GM23338 (cell line): ENCODE measurements at regions not wholly inside any gene's neighbourhood (a gene's known extent, or its start where the extent isn't known, plus 50 kb on each side); places are given as distances from the start of the nearest gene placed in this dataset.

Experiments used
- ATAC-seq: fragments of 200-7000 bp; cut with Tn5 transposase; 3 replicates; pipeline ENCODE4 v1.9.1; 2020
- DNase-seq: peaks from one replicate; pipeline ENCODE4 v3.0.0-alpha.2; 2015; ENCODE audit warnings: low spot score
- H2AFZ ChIP-seq: fragments of 200-600 bp; sonication (generic); 2 replicates; pipeline ENCODE4 v1.8.0; 2016; ENCODE audit warnings: antibody characterized with exemption, mild to moderate bottlenecking, moderate library complexity
- H3F3A ChIP-seq: fragments of 200-600 bp; sonication (generic); replicated peaks from 2 replicates; pipeline ENCODE4 v1.8.0; 2017; ENCODE audit warnings: antibody characterized with exemption, mixed run types, low read depth
- H3K27ac ChIP-seq: fragments of 200-600 bp; sonication (generic); 2 replicates; pipeline ENCODE4 v1.6.1; 2016; ENCODE audit warnings: low read depth
- H3K27me3 ChIP-seq: fragments of 200-600 bp; sonication (generic); 2 replicates; pipeline ENCODE4 v1.8.0; 2016; ENCODE audit warnings: mild to moderate bottlenecking, mixed run types, moderate library complexity; ENCODE audit not compliant: insufficient read depth
- H3K36me3 ChIP-seq: fragments of 200-600 bp; sonication (generic); 2 replicates; pipeline ENCODE4 v1.8.0; 2016; ENCODE audit warnings: mild to moderate bottlenecking; ENCODE audit not compliant: insufficient read depth
- H3K4me1 ChIP-seq: fragments of 200-600 bp; sonication (generic); 2 replicates; pipeline ENCODE4 v1.8.0; 2016; ENCODE audit warnings: mild to moderate bottlenecking, moderate library complexity; ENCODE audit not compliant: insufficient read depth
- H3K4me2 ChIP-seq: fragments of 200-600 bp; sonication (generic); 2 replicates; pipeline ENCODE4 v1.7.1; 2017; ENCODE audit warnings: mixed run types
- H3K4me3 ChIP-seq: fragments of 200-600 bp; sonication (generic); 2 replicates; pipeline ENCODE4 v1.6.1; 2016; ENCODE audit warnings: mixed run types
- H3K79me2 ChIP-seq: fragments of 200-600 bp; sonication (generic); replicated peaks from 2 replicates; pipeline ENCODE4 v1.8.0; 2017; ENCODE audit warnings: mild to moderate bottlenecking; ENCODE audit not compliant: insufficient read depth
- H3K9me2 ChIP-seq: fragments of 200-600 bp; sonication (generic); 2 replicates; pipeline ENCODE4 v1.8.0; 2017; ENCODE audit not compliant: insufficient read depth
- H4K20me1 ChIP-seq: fragments of 200-600 bp; sonication (generic); replicated peaks from 2 replicates; pipeline ENCODE4 v1.8.0; 2017; ENCODE audit warnings: mild to moderate bottlenecking; ENCODE audit not compliant: insufficient read depth
- H3K27ac Mint-ChIP-seq: 2 replicates; pipeline ENCODE4 v1.8.0; 2020; ENCODE audit warnings: inconsistent platforms, mild to moderate bottlenecking, moderate library complexity, mixed read lengths
- H3K27me3 Mint-ChIP-seq: 3 replicates; pipeline ENCODE4 v1.8.0; 2022; ENCODE audit warnings: low read depth, mild to moderate bottlenecking, moderate library complexity, mixed read lengths, inconsistent platforms; ENCODE audit not compliant: insufficient read depth, poor library complexity
- H3K36me3 Mint-ChIP-seq: 3 replicates; pipeline ENCODE4 v1.8.0; 2021; ENCODE audit warnings: low read depth, mild to moderate bottlenecking, inconsistent platforms, moderate library complexity, mixed read lengths
- H3K4me1 Mint-ChIP-seq: 3 replicates; pipeline ENCODE4 v1.8.0; 2020; ENCODE audit warnings: mild to moderate bottlenecking, inconsistent platforms, mixed read lengths
- H3K4me3 Mint-ChIP-seq: 3 replicates; pipeline ENCODE4 v1.8.0; 2021; ENCODE audit warnings: moderate library complexity, mild to moderate bottlenecking, inconsistent platforms, mixed read lengths
- H3K9me3 Mint-ChIP-seq: 3 replicates; pipeline ENCODE4 v1.8.0; 2020; ENCODE audit warnings: moderate library complexity, mild to moderate bottlenecking, inconsistent platforms, mixed read lengths
- CREB1 ChIP-seq: fragments of 250-450 bp; sonication (Bioruptor Pico); IDR thresholded peaks from 2 replicates; pipeline ENCODE4 v1.5.0; 2020; ENCODE audit warnings: low read depth, mild to moderate bottlenecking, moderate library complexity
- ETS1 ChIP-seq: IDR thresholded peaks from 2 replicates; pipeline ENCODE4 v1.6.1; 2016; ENCODE audit warnings: antibody characterized with exemption
- EZH2 ChIP-seq: fragments of 200-600 bp; sonication (generic); IDR thresholded peaks from one replicate; pipeline ENCODE4 v1.8.0; 2017; ENCODE audit warnings: antibody characterized with exemption, mild to moderate bottlenecking, low read depth; ENCODE audit not compliant: unreplicated experiment
- EZH2phosphoT487 ChIP-seq: fragments of 200-600 bp; sonication (generic); IDR thresholded peaks from one replicate; pipeline ENCODE4 v1.8.1; 2018; ENCODE audit warnings: antibody characterized with exemption; ENCODE audit not compliant: unreplicated experiment
- REST ChIP-seq: IDR thresholded peaks from one replicate; pipeline ENCODE4 v1.6.1; 2018; ENCODE audit warnings: antibody characterized with exemption; ENCODE audit not compliant: unreplicated experiment

- no peak for TF ChIP-seq REST
Measured at GRCh38 chr1:4298361-4299083, 355.9 kb upstream of the AJAP1 start (continued).

GRCh38 chr1:4301007-4301406 is 353.4 kb upstream of the AJAP1 start:
- no peak overlapping the region for H3K4me3 Mint-ChIP-seq
- H3K27me3 ChIP-seq, result no peaks in the 10 kb centered on the region
- no peaks in the 10 kb centered on the region for H3F3A ChIP-seq
- no peak overlapping the region for H3K4me2 ChIP-seq
- H3K27ac Mint-ChIP-seq, result no peak overlapping the region
- ATAC-seq (no peak), DNase-seq (no peak)
- no peaks in the 10 kb centered on the region for H3K4me1 Mint-ChIP-seq
- H3K79me2 ChIP-seq, result no peaks in the 10 kb centered on the region
- H3K4me3 ChIP-seq, result no peak overlapping the region
- peaks cover 10% of the 10 kb centered on the region for H3K27me3 Mint-ChIP-seq
- H3K9me3 Mint-ChIP-seq, result peaks cover 96% of the 10 kb centered on the region
- no peak overlapping the region for H3K27ac ChIP-seq
- no peaks in the 10 kb centered on the region for H4K20me1 ChIP-seq
- no peaks in the 10 kb centered on the region for H3K36me3 ChIP-seq
- no peak overlapping the region for H2AFZ ChIP-seq
- no peaks in the 10 kb centered on the region for H3K4me1 ChIP-seq
- H3K9me2 ChIP-seq, result no peaks in the 10 kb centered on the region
- H3K36me3 Mint-ChIP-seq, result peaks cover 53% of the 10 kb centered on the region
- TF ChIP-seq EZH2 (no peak), REST (no peak), CREB1 (no peak)

- Mint-ChIP-seq H3K4me3 (no peak overlapping the region), H3K9me3 (peaks cover 97% of the 10 kb centered on the region), H3K36me3 (peaks cover 48% of the 10 kb centered on the region), H3K27ac (no peak overlapping the region), H3K27me3 (peaks cover 9% of the 10 kb centered on the region), H3K4me1 (no peaks in the 10 kb centered on the region)
- DNase-seq (no peak), ATAC-seq (no peak)
- H3K79me2 ChIP-seq, result no peaks in the 10 kb centered on the region
- no peak overlapping the region for H2AFZ ChIP-seq
- H3K27me3 ChIP-seq, result no peaks in the 10 kb centered on the region
- H3K4me1 ChIP-seq, result no peaks in the 10 kb centered on the region
- no peak overlapping the region for H3K27ac ChIP-seq
- H4K20me1 ChIP-seq, result no peaks in the 10 kb centered on the region
- no peak overlapping the region for H3K4me3 ChIP-seq
- no peaks in the 10 kb centered on the region for H3F3A ChIP-seq
- H3K36me3 ChIP-seq, result no peaks in the 10 kb centered on the region
- no peaks in the 10 kb centered on the region for H3K9me2 ChIP-seq
- no peak overlapping the region for H3K4me2 ChIP-seq
- no peak for TF ChIP-seq CREB1
- TF ChIP-seq ETS1, result no peak
- TF ChIP-seq EZH2phosphoT487, result no peak
Measured at GRCh38 chr1:4303303-4303702, 351.1 kb upstream of the AJAP1 start.
